RWPE1 (cell line): ENCODE measurements at regions not wholly inside any gene's neighbourhood (a gene's known extent, or its start where the extent isn't known, plus 50 kb on each side); places are given as distances from the start of the nearest gene placed in this dataset.
"Not testable (repeated sequence)": the region's sequence is repeated elsewhere in the genome, so short reads cannot be mapped to it uniquely, and the experiment has no call there.

Experiments
- CTCF ChIA-PET: fragments of 350-600 bp; sonication (Branson Sonifier 250); formaldehyde crosslinking; extraction: SDS; loops from one replicate; lab custom pipeline; 2021; lab: Yijun Ruan, JAX
- POLR2A ChIA-PET: fragments of 400-600 bp; formaldehyde crosslinking; extraction: SDS; loops from one replicate; lab custom pipeline; 2020; ENCODE audit warnings: antibody characterized with exemption; ENCODE audit not compliant: low non-redundant PET; lab: Yijun Ruan, JAX
- DNase-seq: peaks from one replicate; pipeline ENCODE4 v3.0.0; 2012; ENCODE audit warnings: low spot score
- H3K27ac ChIP-seq: fragments of 450-650 bp; 2 replicates; pipeline ENCODE4 v1.5.1; 2017
- TF ChIP-seq, protein P1 (sequence below): fragments of 450-650 bp; conservative IDR thresholded peaks from 2 replicates; pipeline ENCODE4 v1.5.1; 2017; ENCODE audit warnings: low read depth, mild to moderate bottlenecking

DNA sequence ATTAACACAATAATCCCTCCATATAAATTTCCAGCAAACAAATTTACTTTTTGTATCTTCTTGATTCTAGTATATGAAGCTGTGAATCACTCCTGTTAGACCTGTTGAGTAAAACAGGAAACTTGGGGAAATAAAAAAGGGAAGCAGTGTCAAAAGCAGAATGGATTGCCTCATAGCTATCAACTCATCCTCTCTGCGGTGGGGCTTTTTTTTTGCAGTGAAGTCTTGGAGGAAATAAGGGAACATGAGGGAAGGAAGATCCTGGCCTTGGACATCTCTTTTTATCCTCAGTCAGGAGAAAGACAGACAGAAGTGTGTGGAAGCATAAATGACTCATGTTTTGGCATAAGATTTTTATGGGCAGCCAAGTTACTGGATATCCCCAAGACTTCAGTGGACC is 332.5 kb downstream of the TFAP2A start:
- POLR2A ChIA-PET, result no interaction called here
- H3K27ac ChIP-seq, result no peak overlapping the region
- TF ChIP-seq, protein P1, sequence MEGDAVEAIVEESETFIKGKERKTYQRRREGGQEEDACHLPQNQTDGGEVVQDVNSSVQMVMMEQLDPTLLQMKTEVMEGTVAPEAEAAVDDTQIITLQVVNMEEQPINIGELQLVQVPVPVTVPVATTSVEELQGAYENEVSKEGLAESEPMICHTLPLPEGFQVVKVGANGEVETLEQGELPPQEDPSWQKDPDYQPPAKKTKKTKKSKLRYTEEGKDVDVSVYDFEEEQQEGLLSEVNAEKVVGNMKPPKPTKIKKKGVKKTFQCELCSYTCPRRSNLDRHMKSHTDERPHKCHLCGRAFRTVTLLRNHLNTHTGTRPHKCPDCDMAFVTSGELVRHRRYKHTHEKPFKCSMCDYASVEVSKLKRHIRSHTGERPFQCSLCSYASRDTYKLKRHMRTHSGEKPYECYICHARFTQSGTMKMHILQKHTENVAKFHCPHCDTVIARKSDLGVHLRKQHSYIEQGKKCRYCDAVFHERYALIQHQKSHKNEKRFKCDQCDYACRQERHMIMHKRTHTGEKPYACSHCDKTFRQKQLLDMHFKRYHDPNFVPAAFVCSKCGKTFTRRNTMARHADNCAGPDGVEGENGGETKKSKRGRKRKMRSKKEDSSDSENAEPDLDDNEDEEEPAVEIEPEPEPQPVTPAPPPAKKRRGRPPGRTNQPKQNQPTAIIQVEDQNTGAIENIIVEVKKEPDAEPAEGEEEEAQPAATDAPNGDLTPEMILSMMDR, result no peak
- CTCF ChIA-PET, result interaction anchor here (0.6 to 0.8 kb wide), 3 partner anchors 333 to 553 kb away, joined by 3 to 5 read pairs (median 4); no protein-coding TSS in a partner anchor
- no peak for DNase-seq

GRCh38 chr6:10081957-10082356 is 332.9 kb downstream of the TFAP2A start:
- POLR2A ChIA-PET, result no interaction called here
- DNase-seq, result no peak
- CTCF ChIA-PET, result no interaction called here

GRCh38 chr6:10081075-10081474 is 333.8 kb downstream of the TFAP2A start:
- DNase-seq, result peak; percentile 24
- CTCF ChIA-PET, result interaction anchor here (0.6 kb wide), 1 partner anchor 219 kb away, joined by 6 read pairs; no protein-coding TSS in a partner anchor
- H3K27ac ChIP-seq, result no peak overlapping the region
- TF ChIP-seq, protein P1, result no peak
- POLR2A ChIA-PET, result no interaction called here

More at GRCh38 chr6:10081957-10082356, 332.9 kb downstream of the TFAP2A start:
- H3K27ac ChIP-seq, result no peak overlapping the region
- TF ChIP-seq, protein P1, result no peak

GRCh38 chr6:10080561-10080960 is 334.3 kb downstream of the TFAP2A start:
- CTCF ChIA-PET, result interaction anchor here (0.6 to 0.7 kb wide), 2 partner anchors 39 to 220 kb away, joined by 3 to 6 read pairs; no protein-coding TSS in a partner anchor
- H3K27ac ChIP-seq, result no peak overlapping the region
- TF ChIP-seq, protein P1, result no peak
- DNase-seq, result no peak
- POLR2A ChIA-PET, result no interaction called here

GRCh38 chr6:10078581-10078980 is 336.3 kb downstream of the TFAP2A start:
- no peak for DNase-seq
- ChIA-PET CTCF (no interaction called here), POLR2A (no interaction called here)
- H3K27ac ChIP-seq, result no peak overlapping the region
- TF ChIP-seq, protein P1, result no peak

DNA sequence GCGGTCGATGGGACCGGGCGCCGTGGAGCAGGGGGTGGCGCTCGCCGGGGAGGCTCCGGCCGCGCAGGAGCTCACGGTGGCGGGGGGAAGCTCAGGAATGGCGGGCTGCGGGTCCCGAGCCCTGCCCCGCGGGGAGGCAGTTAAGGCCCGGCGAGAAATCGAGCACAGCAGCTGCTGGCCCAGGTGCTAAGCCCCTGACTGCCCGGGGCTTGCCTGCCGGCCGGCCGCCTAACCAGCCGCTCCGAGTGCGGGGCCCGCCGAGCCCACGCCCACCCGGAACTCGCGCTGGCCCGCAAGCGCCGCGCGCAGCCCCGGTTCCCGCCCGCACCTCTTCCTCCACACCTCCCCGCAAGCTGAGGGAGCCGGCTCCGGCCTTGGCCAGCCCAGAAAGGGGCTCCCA is 340.1 kb downstream of the TFAP2A start:
- POLR2A ChIA-PET, DNase-seq: not testable (repeated sequence)

GRCh38 chr6:10073341-10073740 is 341.5 kb downstream of the TFAP2A start:
- DNase-seq, result no peak
- POLR2A ChIA-PET, result no interaction called here
- TF ChIP-seq, protein P1, result no peak
- H3K27ac ChIP-seq, result no peak overlapping the region
- CTCF ChIA-PET, result no interaction called here

More for the DNA sequence above, 340.1 kb downstream of the TFAP2A start:
- H3K27ac ChIP-seq, CTCF ChIA-PET: not testable (repeated sequence)
